ENCODE measurements at regions not wholly inside any gene's neighbourhood (a gene's known extent, or its start where the extent isn't known, plus 50 kb on each side); places are given as distances from the start of the nearest gene placed in this dataset.

DNA sequence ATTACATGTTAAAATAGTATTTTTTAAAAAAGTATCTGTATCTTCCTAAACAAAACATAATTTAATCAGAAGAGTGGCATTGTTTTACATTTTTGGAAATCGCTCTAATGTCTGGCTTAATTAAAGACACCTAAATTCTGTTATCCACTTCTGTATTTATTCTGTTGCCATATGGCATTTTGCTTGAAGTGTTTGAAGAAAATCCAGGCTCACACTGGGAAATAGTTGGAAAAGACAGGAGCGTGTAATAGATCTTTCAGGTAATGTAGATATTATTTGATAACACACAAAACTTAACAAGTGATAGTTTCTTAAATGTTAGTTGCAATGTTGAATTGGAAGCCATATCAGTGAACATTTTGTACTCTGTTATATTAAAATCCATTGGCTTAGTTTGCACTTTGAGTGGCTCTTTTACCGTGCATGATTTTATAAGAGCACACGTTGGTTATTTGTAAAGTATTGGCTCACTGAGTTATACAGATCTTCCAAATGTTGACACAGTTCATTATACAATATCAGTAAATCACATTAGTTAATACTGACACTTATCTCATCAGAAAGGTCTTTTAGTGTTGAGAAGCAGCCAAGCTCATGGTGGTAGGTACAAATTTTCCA lies 128.4 kb upstream of the NPVF start:
- ATAC-seq (ENCODE audit: low read depth): no peak
- CTCF ChIA-PET: no interaction called here
- no peaks in the 10 kb centered on the region for H3K4me1 Mint-ChIP-seq

DNA sequence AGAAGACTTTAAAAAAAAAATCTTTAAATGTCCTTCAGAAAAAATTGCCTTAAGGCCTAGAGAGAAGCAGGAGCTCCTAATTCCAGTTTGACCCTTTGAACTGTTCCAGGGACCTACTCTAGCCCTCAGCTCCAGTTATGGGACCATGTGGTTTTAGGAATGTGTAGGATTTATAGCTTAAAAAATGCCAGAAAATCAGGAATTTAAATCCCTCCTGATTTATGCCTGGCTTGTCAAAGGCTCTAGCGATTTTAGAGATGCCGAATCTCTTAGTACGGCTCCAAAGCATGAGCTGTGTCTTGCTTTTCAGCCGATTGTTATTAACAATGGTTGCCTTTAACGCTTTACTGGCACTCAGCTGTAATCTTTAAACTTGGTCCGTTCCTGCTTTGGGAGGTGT lies 130.6 kb upstream of the NPVF start:
- DNase-seq (no peak), ATAC-seq (ENCODE audit: low read depth) (no peak)
- H2AFZ ChIP-seq (ENCODE audit: insufficient read depth, low read depth, low read length, poor library complexity, severe bottlenecking): no peak overlapping the region
- H3K4me1 ChIP-seq (ENCODE audit: control insufficient read depth in 2 of 2, insufficient read depth in 2 of 2, low read length in 2 of 2): no peaks in the 10 kb centered on the region
- Mint-ChIP-seq H3K27me3 (peaks cover 29% of the 10 kb centered on the region), H3K4me1 (no peaks in the 10 kb centered on the region), H3K27ac (no peak overlapping the region), H3K9me3 (ENCODE audit: insufficient read depth) (no peaks in the 10 kb centered on the region), H3K4me3 (no peak overlapping the region)
- ChIA-PET POLR2A (no interaction called here), CTCF (no interaction called here)
- H4K20me1 ChIP-seq (ENCODE audit: control insufficient read depth, insufficient read depth, low read length, poor library complexity, severe bottlenecking): no peaks in the 10 kb centered on the region
- TF ChIP-seq, protein P1, sequence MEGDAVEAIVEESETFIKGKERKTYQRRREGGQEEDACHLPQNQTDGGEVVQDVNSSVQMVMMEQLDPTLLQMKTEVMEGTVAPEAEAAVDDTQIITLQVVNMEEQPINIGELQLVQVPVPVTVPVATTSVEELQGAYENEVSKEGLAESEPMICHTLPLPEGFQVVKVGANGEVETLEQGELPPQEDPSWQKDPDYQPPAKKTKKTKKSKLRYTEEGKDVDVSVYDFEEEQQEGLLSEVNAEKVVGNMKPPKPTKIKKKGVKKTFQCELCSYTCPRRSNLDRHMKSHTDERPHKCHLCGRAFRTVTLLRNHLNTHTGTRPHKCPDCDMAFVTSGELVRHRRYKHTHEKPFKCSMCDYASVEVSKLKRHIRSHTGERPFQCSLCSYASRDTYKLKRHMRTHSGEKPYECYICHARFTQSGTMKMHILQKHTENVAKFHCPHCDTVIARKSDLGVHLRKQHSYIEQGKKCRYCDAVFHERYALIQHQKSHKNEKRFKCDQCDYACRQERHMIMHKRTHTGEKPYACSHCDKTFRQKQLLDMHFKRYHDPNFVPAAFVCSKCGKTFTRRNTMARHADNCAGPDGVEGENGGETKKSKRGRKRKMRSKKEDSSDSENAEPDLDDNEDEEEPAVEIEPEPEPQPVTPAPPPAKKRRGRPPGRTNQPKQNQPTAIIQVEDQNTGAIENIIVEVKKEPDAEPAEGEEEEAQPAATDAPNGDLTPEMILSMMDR (IDR thresholded peaks at IDR 0.05): no peak
- TF ChIP-seq EZH2 (IDR thresholded peaks at IDR 0.05; ENCODE audit: borderline replicate concordance, insufficient read depth, low read depth, low read length, poor library complexity, severe bottlenecking): no peak
- H3K36me3 ChIP-seq (replicated peaks in 1 of 2; ENCODE audit: control extremely low read depth in 1 of 2, control insufficient read depth in 1 of 2, extremely low read depth in 1 of 2, insufficient read depth in 2 of 2, low read length in 1 of 2): no peaks in the 10 kb centered on the region
- H3K9me3 ChIP-seq (ENCODE audit: control extremely low read depth in 1 of 3, control insufficient read depth in 2 of 3, insufficient read depth in 1 of 3, low read length in 2 of 3): no peaks in the 10 kb centered on the region
- no peaks in the 10 kb centered on the region for H3K79me2 ChIP-seq (ENCODE audit: control insufficient read depth, insufficient read depth, low read length)
- H3K9ac ChIP-seq (ENCODE audit: low read length): no peak overlapping the region
- H3K27me3 ChIP-seq (replicated peaks in 1 of 4; ENCODE audit: control extremely low read depth in 1 of 4, control insufficient read depth in 3 of 4, insufficient read depth in 4 of 4, low read length in 3 of 4): peaks cover 0 to 2% (median 0%) of the 10 kb centered on the region in 4 experiments
- intact Hi-C loops (cut with micrococcal nuclease): no loop called here
- 100% methylated on average over 3 of the region's 6 CpGs for WGBS (ENCODE audit: insufficient coverage)
- no peak overlapping the region for H3K4me2 ChIP-seq (replicated peaks; ENCODE audit: low read depth, low read length, poor library complexity, severe bottlenecking)
- no peak overlapping the region for H3K27ac ChIP-seq (ENCODE audit: low read length in 2 of 2)
- no peak overlapping the region for H3K4me3 ChIP-seq (ENCODE audit: control extremely low read depth in 1 of 5, extremely low read depth in 1 of 5, insufficient read depth in 1 of 5, low read depth in 2 of 5, low read length in 4 of 5)

More for the DNA sequence above, 128.4 kb upstream of the NPVF start:
- TF ChIP-seq EZH2 (IDR thresholded peaks at IDR 0.05; ENCODE audit: borderline replicate concordance, insufficient read depth, low read depth, low read length, poor library complexity, severe bottlenecking): no peak
- TF ChIP-seq, protein P1 (IDR thresholded peaks at IDR 0.05): no peak
- Mint-ChIP-seq H3K9me3 (ENCODE audit: insufficient read depth) (no peaks in the 10 kb centered on the region), H3K27me3 (peaks cover 24% of the 10 kb centered on the region), H3K27ac (no peak overlapping the region), H3K4me3 (no peak overlapping the region)
- H4K20me1 ChIP-seq (ENCODE audit: control insufficient read depth, insufficient read depth, low read length, poor library complexity, severe bottlenecking): no peaks in the 10 kb centered on the region
- no peaks in the 10 kb centered on the region for H3K9me3 ChIP-seq (ENCODE audit: control extremely low read depth in 1 of 3, control insufficient read depth in 2 of 3, insufficient read depth in 1 of 3, low read length in 2 of 3)
- WGBS (ENCODE audit: insufficient coverage): no CpG with 5 or more reads among the region's 4 CpGs
- H3K4me3 ChIP-seq (ENCODE audit: control extremely low read depth in 1 of 5, extremely low read depth in 1 of 5, insufficient read depth in 1 of 5, low read depth in 2 of 5, low read length in 4 of 5): no peak overlapping the region
- no peak overlapping the region for H3K9ac ChIP-seq (ENCODE audit: low read length)
- H2AFZ ChIP-seq (ENCODE audit: insufficient read depth, low read depth, low read length, poor library complexity, severe bottlenecking): no peak overlapping the region
- intact Hi-C loops (cut with micrococcal nuclease): no loop called here
- DNase-seq: no peak
- H3K36me3 ChIP-seq (replicated peaks in 1 of 2; ENCODE audit: control extremely low read depth in 1 of 2, control insufficient read depth in 1 of 2, extremely low read depth in 1 of 2, insufficient read depth in 2 of 2, low read length in 1 of 2): no peaks in the 10 kb centered on the region
- H3K27me3 ChIP-seq (replicated peaks in 1 of 4; ENCODE audit: control extremely low read depth in 1 of 4, control insufficient read depth in 3 of 4, insufficient read depth in 4 of 4, low read length in 3 of 4): peaks cover 0 to 1% (median 0%) of the 10 kb centered on the region in 4 experiments
- no peak overlapping the region for H3K4me2 ChIP-seq (replicated peaks; ENCODE audit: low read depth, low read length, poor library complexity, severe bottlenecking)
- no peaks in the 10 kb centered on the region for H3K79me2 ChIP-seq (ENCODE audit: control insufficient read depth, insufficient read depth, low read length)
- POLR2A ChIA-PET: no interaction called here
- H3K4me1 ChIP-seq (ENCODE audit: control insufficient read depth in 2 of 2, insufficient read depth in 2 of 2, low read length in 2 of 2): no peaks in the 10 kb centered on the region
- no peak overlapping the region for H3K27ac ChIP-seq (ENCODE audit: low read length in 2 of 2)
